ENCODE measurements at regions not wholly inside any gene's neighbourhood (a gene's known extent, or its start where the extent isn't known, plus 50 kb on each side); places are given as distances from the start of the nearest gene placed in this dataset.

- no peak for TF ChIP-seq POLR2A (IDR thresholded peaks at IDR 0.05)
- TF ChIP-seq, protein P1, sequence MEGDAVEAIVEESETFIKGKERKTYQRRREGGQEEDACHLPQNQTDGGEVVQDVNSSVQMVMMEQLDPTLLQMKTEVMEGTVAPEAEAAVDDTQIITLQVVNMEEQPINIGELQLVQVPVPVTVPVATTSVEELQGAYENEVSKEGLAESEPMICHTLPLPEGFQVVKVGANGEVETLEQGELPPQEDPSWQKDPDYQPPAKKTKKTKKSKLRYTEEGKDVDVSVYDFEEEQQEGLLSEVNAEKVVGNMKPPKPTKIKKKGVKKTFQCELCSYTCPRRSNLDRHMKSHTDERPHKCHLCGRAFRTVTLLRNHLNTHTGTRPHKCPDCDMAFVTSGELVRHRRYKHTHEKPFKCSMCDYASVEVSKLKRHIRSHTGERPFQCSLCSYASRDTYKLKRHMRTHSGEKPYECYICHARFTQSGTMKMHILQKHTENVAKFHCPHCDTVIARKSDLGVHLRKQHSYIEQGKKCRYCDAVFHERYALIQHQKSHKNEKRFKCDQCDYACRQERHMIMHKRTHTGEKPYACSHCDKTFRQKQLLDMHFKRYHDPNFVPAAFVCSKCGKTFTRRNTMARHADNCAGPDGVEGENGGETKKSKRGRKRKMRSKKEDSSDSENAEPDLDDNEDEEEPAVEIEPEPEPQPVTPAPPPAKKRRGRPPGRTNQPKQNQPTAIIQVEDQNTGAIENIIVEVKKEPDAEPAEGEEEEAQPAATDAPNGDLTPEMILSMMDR (IDR thresholded peaks at IDR 0.05): no peak
Measured at GRCh38 chr10:25114036-25114411, 60.8 kb upstream of the GPR158 start.
